Neutrophil (primary cell): ENCODE measurements at regions not wholly inside any gene's neighbourhood (a gene's known extent, or its start where the extent isn't known, plus 50 kb on each side); places are given as distances from the start of the nearest gene placed in this dataset.
"Not testable (repeated sequence)": the region's sequence is repeated elsewhere in the genome, so short reads cannot be mapped to it uniquely, and the experiment has no call there.

Source experiments
- H3K27ac ChIP-seq: fragments of 200-600 bp; sonication (generic); 2 replicates; pipeline ENCODE4 v1.5.1; 2016; ENCODE audit warnings: mild to moderate bottlenecking, moderate library complexity
- H3K27me3 ChIP-seq: fragments of 200-600 bp; sonication (generic); 2 replicates; pipeline ENCODE4 v1.6.0; 2016; ENCODE audit warnings: mild to moderate bottlenecking
- H3K36me3 ChIP-seq: fragments of 200-600 bp; sonication (generic); 2 replicates; pipeline ENCODE4 v1.5.1; 2017
- H3K4me1 ChIP-seq, 2 experiments: fragments of 200-600 bp in 1 of 2; sonication (generic) in 1 of 2; 1 replicate in 1 of 2; 2 replicates in 1 of 2; pipeline versions ENCODE4 v1.5.1 to v1.6.1; 2013 to 2016; ENCODE audit warnings: low read depth in 1 of 2, low read length in 1 of 2, mild to moderate bottlenecking in 1 of 2, moderate library complexity in 1 of 2; ENCODE audit not compliant: control insufficient read depth in 1 of 2, insufficient read depth in 1 of 2
- H3K4me3 ChIP-seq, 2 experiments: fragments of 200-600 bp in 1 of 2; sonication (generic) in 1 of 2; 1 replicate in 1 of 2; 2 replicates in 1 of 2; pipeline ENCODE4 v1.5.1; 2013 to 2016; ENCODE audit warnings: low read depth in 1 of 2, low read length in 1 of 2, mild to moderate bottlenecking in 1 of 2, moderate library complexity in 1 of 2
- H3K9me3 ChIP-seq: fragments of 200-600 bp; sonication (generic); 2 replicates; pipeline ENCODE4 v1.5.1; 2016
- CTCF ChIP-seq: fragments of 200-600 bp; sonication (generic); IDR thresholded peaks from 2 replicates; pipeline ENCODE4 v1.5.1; 2016; ENCODE audit warnings: antibody characterized with exemption

- H3K27ac ChIP-seq = no peak overlapping the region
- no peaks in the 10 kb centered on the region for H3K4me1 ChIP-seq
- H3K4me3 ChIP-seq = no peak overlapping the region
- no peaks in the 10 kb centered on the region for H3K36me3 ChIP-seq
- H3K27me3 ChIP-seq = no peaks in the 10 kb centered on the region
- no peak for TF ChIP-seq CTCF
- H3K9me3 ChIP-seq = no peaks in the 10 kb centered on the region
Measured at GRCh38 chr5:125484272-125484741, 737.9 kb upstream of the ZNF608 start.

DNA sequence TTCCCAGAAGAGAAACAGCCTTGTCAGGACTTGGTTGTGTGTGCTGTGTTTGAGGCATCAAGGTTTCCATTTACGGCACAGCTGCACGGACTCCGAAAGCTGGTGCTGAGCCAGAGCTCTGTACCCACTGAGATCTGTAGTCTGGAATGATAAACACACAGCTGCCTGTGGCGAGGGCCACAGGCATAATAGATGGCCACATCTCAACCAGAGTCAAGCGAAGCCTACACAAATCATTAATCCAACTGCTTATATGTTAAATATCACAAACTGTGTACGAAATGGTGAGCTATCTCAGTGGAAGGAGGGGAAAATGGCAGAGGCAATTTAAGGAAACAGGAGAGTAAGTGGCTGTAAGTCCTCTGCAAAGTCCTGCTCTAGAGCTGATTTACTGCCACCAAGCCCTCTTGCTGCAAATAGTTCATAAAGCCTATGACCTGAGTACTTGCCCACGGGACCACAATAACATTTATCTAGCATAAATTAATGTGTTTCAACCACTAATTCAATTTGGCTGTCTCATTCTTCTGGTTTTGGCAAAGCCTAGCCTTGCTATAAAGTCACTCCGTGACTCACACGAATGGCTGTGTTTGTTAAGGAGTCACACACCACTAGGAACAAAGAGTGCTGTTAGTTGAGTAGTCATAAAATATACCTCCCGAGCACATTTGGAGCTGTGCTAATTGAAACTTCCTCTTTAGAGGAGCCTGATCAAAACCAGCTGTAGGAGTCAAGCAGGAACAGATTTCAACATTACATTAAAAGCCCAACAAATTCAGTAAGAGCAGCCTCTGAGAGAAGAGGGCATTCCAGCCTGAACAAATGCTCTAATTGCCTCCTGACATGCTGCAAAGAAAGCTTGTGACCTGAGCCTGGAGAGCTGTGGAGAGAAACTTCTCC lies 738.6 kb upstream of the ZNF608 start:
- no peaks in the 10 kb centered on the region for H3K36me3 ChIP-seq
- no peak for TF ChIP-seq CTCF
- no peak overlapping the region for H3K4me3 ChIP-seq
- H3K27me3 ChIP-seq = no peaks in the 10 kb centered on the region
- no peak overlapping the region for H3K27ac ChIP-seq
- no peaks in the 10 kb centered on the region for H3K9me3 ChIP-seq
- no peaks in the 10 kb centered on the region for H3K4me1 ChIP-seq

DNA sequence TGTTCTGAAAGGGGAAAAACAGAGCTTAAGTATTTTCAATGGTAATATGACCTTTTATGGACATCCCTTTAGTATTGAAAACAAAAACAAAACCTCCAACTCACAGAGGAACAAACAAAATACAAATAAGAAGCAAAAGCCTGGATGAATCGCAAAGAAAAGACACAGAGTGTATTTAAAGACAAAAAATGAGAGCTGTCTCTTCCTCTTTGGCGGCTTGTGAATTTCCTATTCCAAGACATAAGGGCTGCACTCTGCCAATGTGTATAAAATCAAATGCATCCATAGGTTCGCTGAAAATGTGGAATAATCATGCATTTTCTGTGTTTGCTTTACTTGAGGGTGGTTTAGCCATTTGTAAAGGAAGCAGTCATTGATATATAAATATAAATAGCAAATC lies 739.3 kb upstream of the ZNF608 start:
- Histone ChIP-seq H3K27me3 (no peaks in the 10 kb centered on the region), H3K27ac (no peak overlapping the region), H3K4me1 (no peaks in the 10 kb centered on the region), H3K4me3 (no peak overlapping the region), H3K9me3 (no peaks in the 10 kb centered on the region), H3K36me3 (no peaks in the 10 kb centered on the region)
- no peak for TF ChIP-seq CTCF

- no peaks in the 10 kb centered on the region for H3K4me1 ChIP-seq
Measured at GRCh38 chr5:125486634-125487033, 740.2 kb upstream of the ZNF608 start.

GRCh38 chr5:125487231-125487630 lies 740.8 kb upstream of the ZNF608 start:
- no peak overlapping the region for H3K27ac ChIP-seq
- H3K36me3 ChIP-seq = no peaks in the 10 kb centered on the region
- no peaks in the 10 kb centered on the region for H3K4me1 ChIP-seq
- no peaks in the 10 kb centered on the region for H3K27me3 ChIP-seq
- no peaks in the 10 kb centered on the region for H3K9me3 ChIP-seq
- H3K4me3 ChIP-seq = no peak overlapping the region
- TF ChIP-seq CTCF = no peak

More at GRCh38 chr5:125486634-125487033, 740.2 kb upstream of the ZNF608 start:
- H3K9me3 ChIP-seq = no peaks in the 10 kb centered on the region
- H3K27me3 ChIP-seq = no peaks in the 10 kb centered on the region
- H3K27ac ChIP-seq = no peak overlapping the region
- H3K4me3 ChIP-seq = no peak overlapping the region
- TF ChIP-seq CTCF = no peak
- H3K36me3 ChIP-seq = no peaks in the 10 kb centered on the region

GRCh38 chr5:125487652-125488051 lies 741.2 kb upstream of the ZNF608 start:
- H3K9me3 ChIP-seq, H3K4me1 ChIP-seq, H3K27me3 ChIP-seq, H3K36me3 ChIP-seq, H3K4me3 ChIP-seq, H3K27ac ChIP-seq: not testable (repeated sequence)
